ENCODE measurements at regions not wholly inside any gene's neighbourhood (a gene's known extent, or its start where the extent isn't known, plus 50 kb on each side); places are given as distances from the start of the nearest gene placed in this dataset.
A peak's percentile ranks its signal among the peaks of the same experiment; 100 is the strongest.

DNA sequence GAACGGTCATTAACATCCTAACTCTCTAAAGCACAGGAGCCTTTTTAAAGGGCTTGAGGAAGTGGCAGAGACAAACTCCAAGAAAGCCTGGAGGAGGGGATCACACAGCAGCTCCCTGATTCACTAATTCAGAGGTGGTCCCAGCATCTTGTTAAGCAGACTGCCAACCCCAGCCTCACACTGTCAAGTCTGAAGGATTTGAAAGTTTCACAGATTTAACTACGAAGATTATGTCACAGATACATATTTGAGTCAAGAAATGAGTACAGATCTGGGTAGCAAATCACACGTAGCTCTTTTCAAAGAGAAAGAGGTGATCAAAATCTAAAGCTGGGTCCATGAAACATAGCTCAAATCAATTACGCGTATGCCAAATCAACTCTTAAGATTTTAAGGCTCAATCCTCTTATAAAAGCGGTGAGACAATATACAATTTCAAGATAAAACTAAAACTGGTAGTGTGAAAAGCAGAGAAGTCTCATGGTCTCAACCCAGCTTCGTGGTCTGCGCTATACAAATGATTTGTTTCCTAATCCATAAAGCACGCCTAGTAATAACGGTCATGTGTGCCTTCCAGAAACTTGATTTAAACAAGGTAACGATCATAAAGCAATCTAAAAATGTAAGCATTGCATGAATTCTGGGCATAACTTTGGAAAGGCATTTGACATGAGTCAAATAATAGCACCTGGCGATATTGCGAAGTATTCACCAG, 229.9 kb upstream of the MKLN1 start:
- no peak for DNase-seq
- Histone ChIP-seq H3K4me1 (peaks cover 33% of the 10 kb centered on the region), H3K4me3 (no peak overlapping the region), H3K27ac (peak overlapping the region in 1 of 2 donors; percentile 11), H3K27me3 (no peaks in the 10 kb centered on the region), H3K36me3 (ENCODE audit: low read depth, missing control alignments) (no peaks in the 10 kb centered on the region), H3K9me3 (no peaks in the 10 kb centered on the region)
- WGBS, 2 donors, result 79 to 81% methylated on average over 13 of the region's 13 CpGs
- TF ChIP-seq POLR2A (IDR thresholded peaks at IDR 0.05), result no peak
- TF ChIP-seq, protein P1, sequence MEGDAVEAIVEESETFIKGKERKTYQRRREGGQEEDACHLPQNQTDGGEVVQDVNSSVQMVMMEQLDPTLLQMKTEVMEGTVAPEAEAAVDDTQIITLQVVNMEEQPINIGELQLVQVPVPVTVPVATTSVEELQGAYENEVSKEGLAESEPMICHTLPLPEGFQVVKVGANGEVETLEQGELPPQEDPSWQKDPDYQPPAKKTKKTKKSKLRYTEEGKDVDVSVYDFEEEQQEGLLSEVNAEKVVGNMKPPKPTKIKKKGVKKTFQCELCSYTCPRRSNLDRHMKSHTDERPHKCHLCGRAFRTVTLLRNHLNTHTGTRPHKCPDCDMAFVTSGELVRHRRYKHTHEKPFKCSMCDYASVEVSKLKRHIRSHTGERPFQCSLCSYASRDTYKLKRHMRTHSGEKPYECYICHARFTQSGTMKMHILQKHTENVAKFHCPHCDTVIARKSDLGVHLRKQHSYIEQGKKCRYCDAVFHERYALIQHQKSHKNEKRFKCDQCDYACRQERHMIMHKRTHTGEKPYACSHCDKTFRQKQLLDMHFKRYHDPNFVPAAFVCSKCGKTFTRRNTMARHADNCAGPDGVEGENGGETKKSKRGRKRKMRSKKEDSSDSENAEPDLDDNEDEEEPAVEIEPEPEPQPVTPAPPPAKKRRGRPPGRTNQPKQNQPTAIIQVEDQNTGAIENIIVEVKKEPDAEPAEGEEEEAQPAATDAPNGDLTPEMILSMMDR (IDR thresholded peaks at IDR 0.05), result no peak
- intact Hi-C loops (cut with DNase I; ENCODE audit: low total_unique reads), result no loop called here

DNA sequence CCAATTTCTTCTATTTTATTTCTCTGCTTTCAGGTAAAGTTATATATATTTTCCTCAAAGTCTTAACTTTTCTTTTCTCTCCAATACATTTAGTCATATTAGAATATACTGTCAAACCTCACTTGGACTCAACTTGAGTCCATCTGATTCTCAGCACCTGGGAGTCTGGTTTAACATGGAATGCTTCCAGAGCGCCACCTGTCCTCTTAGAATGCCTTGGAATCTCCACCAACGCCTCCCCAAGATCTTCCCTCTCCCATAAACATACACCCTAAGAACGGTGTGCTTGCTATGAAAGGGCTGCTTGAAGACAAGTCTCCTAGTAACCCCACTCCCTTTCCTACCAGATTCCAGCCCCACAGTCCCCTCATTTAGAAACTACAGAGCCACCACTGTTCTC, 229.1 kb upstream of the MKLN1 start:
- peak overlapping the region in 1 of 2 donors; percentile 11 for H3K27ac ChIP-seq
- TF ChIP-seq, protein P1 (IDR thresholded peaks at IDR 0.05), result no peak
- TF ChIP-seq POLR2A (IDR thresholded peaks at IDR 0.05), result no peak
- 76 to 79% methylated on average over 3 of the region's 3 CpGs for WGBS, 2 donors
- peaks cover 40% of the 10 kb centered on the region for H3K4me1 ChIP-seq
- DNase-seq, result no peak
- H3K36me3 ChIP-seq (ENCODE audit: low read depth, missing control alignments), result no peaks in the 10 kb centered on the region
- H3K9me3 ChIP-seq, result no peaks in the 10 kb centered on the region
- intact Hi-C loops (cut with DNase I; ENCODE audit: low total_unique reads), result no loop called here
- no peaks in the 10 kb centered on the region for H3K27me3 ChIP-seq
- H3K4me3 ChIP-seq, result no peak overlapping the region

DNA sequence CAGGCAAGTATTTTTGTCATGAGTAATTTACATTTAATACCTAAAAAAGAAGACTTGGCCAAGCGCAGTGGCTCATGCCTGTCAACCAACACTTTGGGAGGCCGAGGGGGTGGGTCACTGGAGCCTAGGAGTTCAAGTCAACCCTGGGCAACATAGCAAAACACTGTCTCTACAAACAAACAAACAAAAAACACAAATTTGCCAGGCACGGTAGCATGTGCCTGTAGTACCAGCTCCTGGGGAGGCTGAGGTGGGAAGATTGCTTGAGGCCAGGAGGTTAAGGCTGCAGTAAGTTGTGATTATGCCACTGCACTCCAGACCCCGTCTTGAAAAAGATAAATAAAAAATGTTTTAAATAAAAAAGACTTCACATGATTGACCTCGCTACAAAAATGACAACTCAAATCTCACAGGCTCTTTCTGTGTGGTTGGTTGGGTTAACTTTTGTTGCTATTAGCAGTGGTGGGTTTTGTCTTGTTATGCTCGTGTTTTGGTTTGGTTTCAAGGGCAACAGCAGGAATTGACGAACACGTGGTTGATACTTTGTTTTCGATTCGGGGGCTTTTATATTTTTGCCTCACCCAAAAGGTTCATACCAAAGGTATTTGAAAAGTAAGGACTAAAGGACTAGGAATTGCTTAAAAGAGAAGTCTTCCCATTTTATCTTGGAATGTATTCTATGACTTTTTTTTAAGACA, 227.2 kb upstream of the MKLN1 start:
- intact Hi-C loops (cut with DNase I; ENCODE audit: low total_unique reads), result loop anchor here (10.0 kb wide), 2 partner anchors 206 to 404 kb away; no protein-coding TSS in a partner anchor
- no peaks in the 10 kb centered on the region for H3K27me3 ChIP-seq
- H3K4me3 ChIP-seq, result no peak overlapping the region
- no peaks in the 10 kb centered on the region for H3K36me3 ChIP-seq (ENCODE audit: low read depth, missing control alignments)
- H3K9me3 ChIP-seq, result no peaks in the 10 kb centered on the region
- 33 to 39% methylated on average over 10 of the region's 10 CpGs for WGBS, 2 donors
- TF ChIP-seq, protein P1 (IDR thresholded peaks at IDR 0.05), result no peak
- no peak for TF ChIP-seq POLR2A (IDR thresholded peaks at IDR 0.05)
- no peak for DNase-seq
- H3K27ac ChIP-seq, result peak overlapping the region in 1 of 2 donors; percentile 48
- peaks cover 49% of the 10 kb centered on the region for H3K4me1 ChIP-seq

DNA sequence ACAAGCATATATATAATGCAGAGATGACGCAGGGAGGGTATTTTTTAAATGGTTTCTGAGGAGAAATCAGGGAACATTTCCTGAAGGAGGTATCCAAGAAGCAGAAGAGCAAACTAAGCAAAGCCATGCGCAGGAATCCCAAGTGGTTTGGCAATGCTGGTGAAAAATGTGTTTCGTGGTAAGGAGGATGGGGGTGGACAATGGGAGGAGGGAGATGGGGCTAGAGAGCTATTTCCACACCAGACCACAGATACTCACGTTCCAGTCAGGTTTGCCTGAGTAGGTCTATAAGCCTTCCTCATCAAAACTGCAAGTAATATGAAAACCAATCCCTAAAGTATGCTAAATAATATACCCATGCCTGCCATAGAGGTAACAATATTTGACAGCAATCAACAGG, 223.7 kb upstream of the MKLN1 start:
- Histone ChIP-seq H3K9me3 (no peaks in the 10 kb centered on the region), H3K27me3 (no peaks in the 10 kb centered on the region), H3K4me3 (no peak overlapping the region), H3K36me3 (ENCODE audit: low read depth, missing control alignments) (no peaks in the 10 kb centered on the region), H3K4me1 (peaks cover 41% of the 10 kb centered on the region), H3K27ac (peak overlapping the region in 1 of 2 donors; percentile 99)
- DNase-seq, result no peak
- no peak for TF ChIP-seq POLR2A (IDR thresholded peaks at IDR 0.05)
- TF ChIP-seq, protein P1 (IDR thresholded peaks at IDR 0.05), result no peak
- intact Hi-C loops (cut with DNase I; ENCODE audit: low total_unique reads), result loop anchor here (10.0 kb wide), 2 partner anchors 209 to 401 kb away; no protein-coding TSS in a partner anchor
- WGBS, 2 donors, result 22 to 26% methylated on average over 4 of the region's 4 CpGs

Measured in testis (tissue), 2 donors.